Mesendoderm (in vitro differentiated cells): ENCODE measurements at regions not wholly inside any gene's neighbourhood (a gene's known extent, or its start where the extent isn't known, plus 50 kb on each side); places are given as distances from the start of the nearest gene placed in this dataset.
A peak's percentile ranks its signal among the peaks of the same experiment; 100 is the strongest.

Experiments
- DNase-seq: peaks from one replicate; pipeline ENCODE4 v3.0.0; 2013
- H2AK5ac ChIP-seq: 2 replicates; pipeline ENCODE4 v1.6.1; 2013; ENCODE audit warnings: low read length, inconsistent platforms
- H2BK120ac ChIP-seq: 2 replicates; pipeline ENCODE4 v1.6.1; 2013; ENCODE audit warnings: low read depth, mild to moderate bottlenecking, low read length, moderate library complexity, mixed read lengths
- H2BK15ac ChIP-seq: replicated peaks from 2 replicates; pipeline ENCODE4 v1.6.1; 2013; ENCODE audit warnings: low read depth, mild to moderate bottlenecking, moderate library complexity
- H2BK5ac ChIP-seq: 2 replicates; pipeline ENCODE4 v1.6.1; 2013; ENCODE audit warnings: low read length, inconsistent platforms
- H3K18ac ChIP-seq: 2 replicates; pipeline ENCODE4 v1.6.1; 2013; ENCODE audit warnings: mild to moderate bottlenecking, low read length, mixed read lengths
- H3K23ac ChIP-seq: one replicate; pipeline ENCODE4 v1.6.1; 2013; ENCODE audit warnings: low read length
- H3K27ac ChIP-seq: 2 replicates; pipeline ENCODE4 v1.5.1; 2013; ENCODE audit warnings: low read depth, mild to moderate bottlenecking, inconsistent platforms, low read length, moderate library complexity
- H3K27me3 ChIP-seq: 2 replicates; pipeline ENCODE4 v1.6.1; 2013; ENCODE audit warnings: low read length, control low read depth, mild to moderate bottlenecking, inconsistent platforms; ENCODE audit not compliant: insufficient read depth, poor library complexity
- H3K36me3 ChIP-seq: 2 replicates; pipeline ENCODE4 v1.6.1; 2013; ENCODE audit warnings: low read length, inconsistent platforms; ENCODE audit not compliant: control insufficient read depth, insufficient read depth
- H3K4ac ChIP-seq: one replicate; pipeline ENCODE4 v1.6.1; 2013; ENCODE audit warnings: low read depth, mild to moderate bottlenecking, low read length, moderate library complexity
- H3K4me1 ChIP-seq: 2 replicates; pipeline ENCODE4 v1.6.1; 2013; ENCODE audit warnings: low read depth, low read length, inconsistent platforms; ENCODE audit not compliant: control insufficient read depth
- H3K4me2 ChIP-seq: 2 replicates; pipeline ENCODE4 v1.6.1; 2013; ENCODE audit warnings: low read length
- H3K4me3 ChIP-seq: 2 replicates; pipeline ENCODE4 v1.5.1; 2013; ENCODE audit warnings: mild to moderate bottlenecking, low read length
- H3K56ac ChIP-seq: one replicate; pipeline ENCODE4 v1.6.1; 2013; ENCODE audit warnings: low read length
- H3K79me1 ChIP-seq: 2 replicates; pipeline ENCODE4 v1.6.1; 2013; ENCODE audit warnings: low read length, inconsistent platforms
- H3K79me2 ChIP-seq: 2 replicates; pipeline ENCODE4 v1.6.1; 2013; ENCODE audit warnings: mild to moderate bottlenecking, low read length; ENCODE audit not compliant: control insufficient read depth, insufficient read depth
- H3K9ac ChIP-seq: 2 replicates; pipeline ENCODE4 v1.6.1; 2013; ENCODE audit warnings: low read length, inconsistent platforms
- H4K5ac ChIP-seq: one replicate; pipeline ENCODE4 v1.6.1; 2013; ENCODE audit warnings: low read length
- H4K8ac ChIP-seq: one replicate; pipeline ENCODE4 v1.6.1; 2013; ENCODE audit warnings: low read depth, mild to moderate bottlenecking, control low read depth, low read length, moderate library complexity
- WGBS: extraction: QIAGEN DNeasy Blood & Tissue Kit; methylation state at CpG from one replicate; pipeline ENCODE4 v1.1.7; 2013; ENCODE audit warnings: low lambda C conversion rate, missing lambda C conversion rate; ENCODE audit not compliant: insufficient coverage; ENCODE audit errors: extremely low coverage; 5-methylcytosine and 5-hydroxymethylcytosine counted together

- no peaks in the 10 kb centered on the region for H3K36me3 ChIP-seq
- no peak overlapping the region for H2BK15ac ChIP-seq
- H2BK5ac ChIP-seq, result no peak overlapping the region
- no peak overlapping the region for H3K18ac ChIP-seq
- no peak overlapping the region for H3K56ac ChIP-seq
- no peaks in the 10 kb centered on the region for H3K27me3 ChIP-seq
- H4K8ac ChIP-seq, result no peak overlapping the region
- no peak overlapping the region for H3K4me3 ChIP-seq
- H3K79me2 ChIP-seq, result no peaks in the 10 kb centered on the region
- no peaks in the 10 kb centered on the region for H3K79me1 ChIP-seq
- H4K5ac ChIP-seq, result no peak overlapping the region
- H3K27ac ChIP-seq, result no peak overlapping the region
- H2BK120ac ChIP-seq, result no peak overlapping the region
- H3K4me1 ChIP-seq, result no peaks in the 10 kb centered on the region
- WGBS, result no CpG with 5 or more reads among the region's 2 CpGs
- H3K4ac ChIP-seq, result no peak overlapping the region
- no peak overlapping the region for H3K23ac ChIP-seq
- no peak overlapping the region for H2AK5ac ChIP-seq
- H3K9ac ChIP-seq, result no peak overlapping the region
- DNase-seq, result no peak
- no peak overlapping the region for H3K4me2 ChIP-seq
Measured at GRCh38 chr5:25618821-25619220, 974.0 kb upstream of the CDH10 start.

- no CpG with 5 or more reads among the region's 22 CpGs for WGBS
Measured at GRCh38 chr5:25614466-25614865, 969.7 kb upstream of the CDH10 start.

GRCh38 chr5:25604681-25605080 is 959.9 kb upstream of the CDH10 start:
- Histone ChIP-seq H3K56ac (no peak overlapping the region), H3K4me3 (no peak overlapping the region), H3K4me2 (no peak overlapping the region), H3K36me3 (no peaks in the 10 kb centered on the region), H3K79me1 (no peaks in the 10 kb centered on the region), H2AK5ac (no peak overlapping the region), H3K4me1 (no peaks in the 10 kb centered on the region), H3K23ac (no peak overlapping the region), H4K5ac (no peak overlapping the region), H3K9ac (no peak overlapping the region), H3K18ac (no peak overlapping the region), H3K79me2 (no peaks in the 10 kb centered on the region), H2BK15ac (no peak overlapping the region), H4K8ac (no peak overlapping the region), H3K4ac (no peak overlapping the region), H2BK120ac (no peak overlapping the region), H3K27ac (no peak overlapping the region), H2BK5ac (no peak overlapping the region), H3K27me3 (no peaks in the 10 kb centered on the region)
- no peak for DNase-seq
- WGBS, result no CpG with 5 or more reads among the region's 1 CpG

More at GRCh38 chr5:25614466-25614865, 969.7 kb upstream of the CDH10 start:
- H3K9ac ChIP-seq, result no peak overlapping the region
- DNase-seq, result no peak
- no peak overlapping the region for H3K23ac ChIP-seq
- no peak overlapping the region for H2BK5ac ChIP-seq
- no peak overlapping the region for H2BK120ac ChIP-seq
- no peaks in the 10 kb centered on the region for H3K36me3 ChIP-seq
- H3K18ac ChIP-seq, result no peak overlapping the region
- H3K4ac ChIP-seq, result no peak overlapping the region
- H2AK5ac ChIP-seq, result no peak overlapping the region
- no peaks in the 10 kb centered on the region for H3K79me1 ChIP-seq
- H3K79me2 ChIP-seq, result no peaks in the 10 kb centered on the region
- H3K56ac ChIP-seq, result no peak overlapping the region
- no peak overlapping the region for H4K5ac ChIP-seq
- no peaks in the 10 kb centered on the region for H3K27me3 ChIP-seq
- no peak overlapping the region for H3K4me3 ChIP-seq
- no peaks in the 10 kb centered on the region for H3K4me1 ChIP-seq
- no peak overlapping the region for H3K27ac ChIP-seq
- H3K4me2 ChIP-seq, result no peak overlapping the region
- H2BK15ac ChIP-seq, result no peak overlapping the region
- no peak overlapping the region for H4K8ac ChIP-seq

GRCh38 chr5:25579111-25579510 is 934.3 kb upstream of the CDH10 start:
- Histone ChIP-seq H2AK5ac (no peak overlapping the region), H3K4me1 (peaks cover 2% of the 10 kb centered on the region), H3K79me2 (no peaks in the 10 kb centered on the region), H4K5ac (no peak overlapping the region), H3K4me2 (no peak overlapping the region), H3K27me3 (no peaks in the 10 kb centered on the region), H3K9ac (no peak overlapping the region), H3K18ac (no peak overlapping the region), H2BK5ac (no peak overlapping the region), H3K27ac (no peak overlapping the region), H4K8ac (no peak overlapping the region), H2BK15ac (no peak overlapping the region), H3K36me3 (no peaks in the 10 kb centered on the region), H3K56ac (no peak overlapping the region), H2BK120ac (no peak overlapping the region), H3K4ac (no peak overlapping the region), H3K79me1 (no peaks in the 10 kb centered on the region), H3K4me3 (no peak overlapping the region), H3K23ac (no peak overlapping the region)
- whole genome bisulfite sequencing, result no CpG with 5 or more reads among the region's 1 CpG
- DNase-seq, result no peak

- peak; percentile 82 for DNase-seq
- H2BK5ac ChIP-seq, result no peak overlapping the region
- WGBS, result no CpG with 5 or more reads among the region's 2 CpGs
- H2AK5ac ChIP-seq, result no peak overlapping the region
- H3K9ac ChIP-seq, result no peak overlapping the region
- peaks cover 4% of the 10 kb centered on the region for H3K4me1 ChIP-seq
- no peak overlapping the region for H3K27ac ChIP-seq
- H3K36me3 ChIP-seq, result no peaks in the 10 kb centered on the region
- H4K8ac ChIP-seq, result no peak overlapping the region
- H3K27me3 ChIP-seq, result no peaks in the 10 kb centered on the region
- H3K23ac ChIP-seq, result no peak overlapping the region
- no peaks in the 10 kb centered on the region for H3K79me2 ChIP-seq
- no peak overlapping the region for H3K4me2 ChIP-seq
- no peak overlapping the region for H2BK15ac ChIP-seq
- H4K5ac ChIP-seq, result no peak overlapping the region
- no peak overlapping the region for H3K4ac ChIP-seq
- H2BK120ac ChIP-seq, result no peak overlapping the region
- no peak overlapping the region for H3K18ac ChIP-seq
- no peak overlapping the region for H3K4me3 ChIP-seq
- no peaks in the 10 kb centered on the region for H3K79me1 ChIP-seq
- H3K56ac ChIP-seq, result no peak overlapping the region
Measured at GRCh38 chr5:25573691-25574090, 928.9 kb upstream of the CDH10 start.

- no peak overlapping the region for H3K4ac ChIP-seq
- H3K9ac ChIP-seq, result no peak overlapping the region
- H3K18ac ChIP-seq, result no peak overlapping the region
- no peak overlapping the region for H3K4me2 ChIP-seq
- DNase-seq, result peak; percentile 31
- no peak overlapping the region for H3K27ac ChIP-seq
- H3K79me1 ChIP-seq, result no peaks in the 10 kb centered on the region
- no CpG with 5 or more reads among the region's 5 CpGs for WGBS
- H3K56ac ChIP-seq, result no peak overlapping the region
- H3K27me3 ChIP-seq, result no peaks in the 10 kb centered on the region
- no peaks in the 10 kb centered on the region for H3K79me2 ChIP-seq
- H2BK120ac ChIP-seq, result no peak overlapping the region
- H4K5ac ChIP-seq, result no peak overlapping the region
- no peak overlapping the region for H2AK5ac ChIP-seq
- H3K23ac ChIP-seq, result no peak overlapping the region
- peaks cover 4% of the 10 kb centered on the region for H3K4me1 ChIP-seq
- H3K36me3 ChIP-seq, result no peaks in the 10 kb centered on the region
- peak overlapping the region; percentile 25 for H2BK15ac ChIP-seq
- no peak overlapping the region for H4K8ac ChIP-seq
- no peak overlapping the region for H3K4me3 ChIP-seq
- no peak overlapping the region for H2BK5ac ChIP-seq
Measured at GRCh38 chr5:25570067-25570583, 925.3 kb upstream of the CDH10 start.
